ENCODE measurements at regions not wholly inside any gene's neighbourhood (a gene's known extent, or its start where the extent isn't known, plus 50 kb on each side); places are given as distances from the start of the nearest gene placed in this dataset.

DNA sequence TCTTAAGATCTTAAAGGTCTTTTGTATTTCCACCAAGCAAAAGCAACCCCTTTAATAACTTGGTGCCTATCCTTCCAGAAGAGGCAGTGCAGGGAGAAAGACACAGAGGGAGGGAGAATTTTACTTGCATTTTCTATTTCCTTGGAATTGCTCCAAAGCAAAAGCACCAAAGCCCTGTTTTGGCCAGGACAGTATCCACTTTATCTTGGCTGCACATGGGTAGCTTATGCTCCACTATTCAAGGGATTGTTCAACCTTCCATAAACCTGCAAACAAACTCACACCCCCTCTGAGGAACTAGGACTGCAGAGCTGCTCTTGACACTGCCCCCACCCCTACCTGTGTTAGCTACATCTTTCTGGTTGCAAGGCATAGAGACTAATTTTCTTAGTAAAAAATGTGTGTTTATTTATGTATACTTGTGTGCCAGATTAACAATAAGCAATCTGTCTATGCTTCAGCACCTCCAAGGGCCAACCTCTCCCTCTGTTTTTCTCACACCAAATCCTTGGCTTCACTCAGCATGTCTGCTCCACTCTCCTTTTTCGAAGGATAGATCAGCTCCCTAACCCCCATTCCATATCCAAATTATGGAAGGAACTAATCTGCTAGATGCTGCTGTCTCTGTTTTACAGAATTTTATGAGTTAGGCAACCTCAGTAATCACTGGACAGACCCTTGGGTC lies 68.1 kb upstream of the KLF12 start:
- TF ChIP-seq EZH2 (IDR thresholded peaks at IDR 0.05; ENCODE audit: low read length, missing control alignments): no peak
- TF ChIP-seq, protein P1, sequence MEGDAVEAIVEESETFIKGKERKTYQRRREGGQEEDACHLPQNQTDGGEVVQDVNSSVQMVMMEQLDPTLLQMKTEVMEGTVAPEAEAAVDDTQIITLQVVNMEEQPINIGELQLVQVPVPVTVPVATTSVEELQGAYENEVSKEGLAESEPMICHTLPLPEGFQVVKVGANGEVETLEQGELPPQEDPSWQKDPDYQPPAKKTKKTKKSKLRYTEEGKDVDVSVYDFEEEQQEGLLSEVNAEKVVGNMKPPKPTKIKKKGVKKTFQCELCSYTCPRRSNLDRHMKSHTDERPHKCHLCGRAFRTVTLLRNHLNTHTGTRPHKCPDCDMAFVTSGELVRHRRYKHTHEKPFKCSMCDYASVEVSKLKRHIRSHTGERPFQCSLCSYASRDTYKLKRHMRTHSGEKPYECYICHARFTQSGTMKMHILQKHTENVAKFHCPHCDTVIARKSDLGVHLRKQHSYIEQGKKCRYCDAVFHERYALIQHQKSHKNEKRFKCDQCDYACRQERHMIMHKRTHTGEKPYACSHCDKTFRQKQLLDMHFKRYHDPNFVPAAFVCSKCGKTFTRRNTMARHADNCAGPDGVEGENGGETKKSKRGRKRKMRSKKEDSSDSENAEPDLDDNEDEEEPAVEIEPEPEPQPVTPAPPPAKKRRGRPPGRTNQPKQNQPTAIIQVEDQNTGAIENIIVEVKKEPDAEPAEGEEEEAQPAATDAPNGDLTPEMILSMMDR (conservative IDR thresholded peaks at IDR 0.05 in 1 of 2, IDR thresholded peaks at IDR 0.05 in 1 of 2; ENCODE audit: low read depth in 1 of 2, low read length in 2 of 2): no peak
- Histone ChIP-seq H3K9ac (ENCODE audit: insufficient read depth, low read length) (no peak overlapping the region), H3K27me3 (ENCODE audit: control insufficient read depth, insufficient read depth, low read length) (no peaks in the 10 kb centered on the region), H3K4me1 (ENCODE audit: control insufficient read depth, extremely low read depth, insufficient read depth, low read length) (peaks cover 7% of the 10 kb centered on the region), H3K9me3 (ENCODE audit: control insufficient read depth, insufficient read depth, low read depth, low read length) (no peaks in the 10 kb centered on the region), H3K4me3 (replicated peaks in 1 of 4; ENCODE audit: control extremely low read depth in 1 of 4, insufficient read depth in 1 of 4, low read depth in 3 of 4, low read length in 4 of 4) (no peak overlapping the region), H2AFZ (ENCODE audit: low read length) (no peak overlapping the region), H3K27ac (ENCODE audit: insufficient read depth, low read length) (no peak overlapping the region), H3K36me3 (ENCODE audit: control insufficient read depth, insufficient read depth, low read length) (no peaks in the 10 kb centered on the region), H3K4me2 (ENCODE audit: extremely low read depth, insufficient read depth, low read length) (no peak overlapping the region), H4K20me1 (ENCODE audit: control insufficient read depth, extremely low read depth, insufficient read depth, low read length) (no peaks in the 10 kb centered on the region), H3K79me2 (ENCODE audit: control insufficient read depth, insufficient read depth, low read length) (no peaks in the 10 kb centered on the region)
- DNase-seq (ENCODE audit: low read depth in 2 of 2): peak in 1 of 2 donors; percentile 9

DNA sequence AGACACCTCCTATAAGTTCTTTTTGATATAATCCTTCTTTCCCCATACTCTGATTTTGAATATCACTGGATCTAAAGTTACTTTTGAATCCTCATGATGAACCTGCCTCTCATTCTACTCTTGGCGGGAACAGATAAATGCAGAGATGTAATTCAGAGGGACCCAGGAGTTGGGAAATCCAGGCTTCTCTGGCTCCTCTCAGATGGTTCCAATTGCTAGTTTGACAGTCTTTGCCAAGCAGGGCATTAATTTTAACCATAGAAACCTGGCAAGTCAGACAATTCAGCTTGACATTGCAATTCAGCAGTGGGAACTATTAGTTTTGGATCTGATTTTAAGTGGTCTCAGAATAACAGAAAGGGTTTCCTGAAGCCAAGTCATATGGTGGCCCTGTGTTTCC lies 67.3 kb upstream of the KLF12 start:
- H3K36me3 ChIP-seq (ENCODE audit: control insufficient read depth, insufficient read depth, low read length): no peaks in the 10 kb centered on the region
- no peaks in the 10 kb centered on the region for H3K9me3 ChIP-seq (ENCODE audit: control insufficient read depth, insufficient read depth, low read depth, low read length)
- no peak overlapping the region for H3K9ac ChIP-seq (ENCODE audit: insufficient read depth, low read length)
- H3K79me2 ChIP-seq (ENCODE audit: control insufficient read depth, insufficient read depth, low read length): no peaks in the 10 kb centered on the region
- H3K4me1 ChIP-seq (ENCODE audit: control insufficient read depth, extremely low read depth, insufficient read depth, low read length): peaks cover 7% of the 10 kb centered on the region
- no peak overlapping the region for H3K4me3 ChIP-seq (replicated peaks in 1 of 4; ENCODE audit: control extremely low read depth in 1 of 4, insufficient read depth in 1 of 4, low read depth in 3 of 4, low read length in 4 of 4)
- TF ChIP-seq, protein P1 (conservative IDR thresholded peaks at IDR 0.05 in 1 of 2, IDR thresholded peaks at IDR 0.05 in 1 of 2; ENCODE audit: low read depth in 1 of 2, low read length in 2 of 2): no peak
- no peak for TF ChIP-seq EZH2 (IDR thresholded peaks at IDR 0.05; ENCODE audit: low read length, missing control alignments)
- no peak overlapping the region for H3K27ac ChIP-seq (ENCODE audit: insufficient read depth, low read length)
- H2AFZ ChIP-seq (ENCODE audit: low read length): no peak overlapping the region
- DNase-seq (ENCODE audit: low read depth in 2 of 2): no peak
- no peaks in the 10 kb centered on the region for H4K20me1 ChIP-seq (ENCODE audit: control insufficient read depth, extremely low read depth, insufficient read depth, low read length)
- H3K4me2 ChIP-seq (ENCODE audit: extremely low read depth, insufficient read depth, low read length): no peak overlapping the region
- no peaks in the 10 kb centered on the region for H3K27me3 ChIP-seq (ENCODE audit: control insufficient read depth, insufficient read depth, low read length)

DNA sequence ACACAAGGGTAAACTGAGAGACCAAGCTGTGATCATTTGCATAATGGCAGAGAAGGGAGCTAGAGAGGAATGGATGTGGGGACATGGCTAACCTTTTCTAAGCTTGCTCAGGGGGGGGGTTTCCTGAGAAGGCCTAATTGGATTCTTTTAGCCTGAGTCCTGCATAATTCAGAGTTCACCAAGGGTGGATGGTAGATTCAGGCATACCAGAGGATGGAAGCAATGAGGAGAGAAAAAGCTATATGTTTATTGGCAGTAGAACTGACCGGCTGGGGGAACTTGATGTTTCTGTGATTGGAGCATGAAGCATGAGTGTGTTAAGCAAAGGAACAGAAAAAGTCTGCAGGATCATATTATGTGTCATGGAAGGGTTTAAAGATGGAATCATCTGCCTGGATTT lies 65.9 kb upstream of the KLF12 start:
- H4K20me1 ChIP-seq (ENCODE audit: control insufficient read depth, extremely low read depth, insufficient read depth, low read length): no peaks in the 10 kb centered on the region
- TF ChIP-seq, protein P1 (conservative IDR thresholded peaks at IDR 0.05 in 1 of 2, IDR thresholded peaks at IDR 0.05 in 1 of 2; ENCODE audit: low read depth in 1 of 2, low read length in 2 of 2): no peak
- no peak for TF ChIP-seq EZH2 (IDR thresholded peaks at IDR 0.05; ENCODE audit: low read length, missing control alignments)
- peaks cover 3% of the 10 kb centered on the region for H3K4me1 ChIP-seq (ENCODE audit: control insufficient read depth, extremely low read depth, insufficient read depth, low read length)
- H3K27me3 ChIP-seq (ENCODE audit: control insufficient read depth, insufficient read depth, low read length): no peaks in the 10 kb centered on the region
- peak in 1 of 2 donors; percentile 66 for DNase-seq (ENCODE audit: low read depth in 2 of 2)
- no peak overlapping the region for H2AFZ ChIP-seq (ENCODE audit: low read length)
- no peaks in the 10 kb centered on the region for H3K36me3 ChIP-seq (ENCODE audit: control insufficient read depth, insufficient read depth, low read length)
- H3K79me2 ChIP-seq (ENCODE audit: control insufficient read depth, insufficient read depth, low read length): no peaks in the 10 kb centered on the region
- no peak overlapping the region for H3K27ac ChIP-seq (ENCODE audit: insufficient read depth, low read length)
- H3K4me3 ChIP-seq (replicated peaks in 1 of 4; ENCODE audit: control extremely low read depth in 1 of 4, insufficient read depth in 1 of 4, low read depth in 3 of 4, low read length in 4 of 4): no peak overlapping the region
- H3K4me2 ChIP-seq (ENCODE audit: extremely low read depth, insufficient read depth, low read length): no peak overlapping the region
- H3K9ac ChIP-seq (ENCODE audit: insufficient read depth, low read length): no peak overlapping the region
- H3K9me3 ChIP-seq (ENCODE audit: control insufficient read depth, insufficient read depth, low read depth, low read length): no peaks in the 10 kb centered on the region

Data from fibroblast of lung (primary cell).